Activated CD4-positive, alpha-beta T cell treated with anti-CD3 and anti-CD28 coated beads for 24 hours (primary cell): ENCODE measurements at regions not wholly inside any gene's neighbourhood (a gene's known extent, or its start where the extent isn't known, plus 50 kb on each side); places are given as distances from the start of the nearest gene placed in this dataset.

ENCODE experiments used
- DNase-seq, 2 donors: peaks; one replicate each; pipeline ENCODE4 v3.0.0-alpha.2; 2020; ENCODE audit warnings: low read depth in 2 of 2

GRCh38 chr1:226816576-226816975, 53.8 kb upstream of the PSEN2 start:
- no peak for DNase-seq

- no peak for DNase-seq
Measured at GRCh38 chr1:226814751-226815537, 55.5 kb upstream of the PSEN2 start.

GRCh38 chr1:226813671-226814591, 56.5 kb upstream of the PSEN2 start:
- no peak for DNase-seq

GRCh38 chr1:226810681-226811080, 59.7 kb upstream of the PSEN2 start:
- DNase-seq: no peak

- no peak for DNase-seq
Measured at GRCh38 chr1:226809785-226810571, 60.4 kb upstream of the PSEN2 start.

GRCh38 chr1:226808501-226808900, 61.9 kb upstream of the PSEN2 start:
- no peak for DNase-seq

- no peak for DNase-seq
Measured at GRCh38 chr1:226806988-226807387, 63.4 kb upstream of the PSEN2 start.

GRCh38 chr1:226804907-226805759, 65.3 kb upstream of the PSEN2 start:
- no peak for DNase-seq

- no peak for DNase-seq
Measured at GRCh38 chr1:226800763-226801380, 61.8 kb upstream of the ITPKB start.

- no peak for DNase-seq
Measured at GRCh38 chr1:226799634-226800281, 60.7 kb upstream of the ITPKB start.

- peak; percentile 21 to 51 for DNase-seq
Measured at GRCh38 chr1:226798427-226799411, 59.6 kb upstream of the ITPKB start.

GRCh38 chr1:226797151-226797550, 58.1 kb upstream of the ITPKB start:
- no peak for DNase-seq

GRCh38 chr1:226793620-226794276, 54.7 kb upstream of the ITPKB start:
- DNase-seq: no peak

GRCh38 chr1:226792368-226792767, 53.3 kb upstream of the ITPKB start:
- no peak for DNase-seq

GRCh38 chr1:226790545-226791181, 51.6 kb upstream of the ITPKB start:
- DNase-seq: no peak

- DNase-seq: no peak
Measured at GRCh38 chr1:226788965-226789364, 49.9 kb upstream of the ITPKB start.
